ENCODE measurements at regions not wholly inside any gene's neighbourhood (a gene's known extent, or its start where the extent isn't known, plus 50 kb on each side); places are given as distances from the start of the nearest gene placed in this dataset.

- no peak overlapping the region for H3K4me3 ChIP-seq (ENCODE audit: low read depth, low read length)
- no peak for TF ChIP-seq CTCF (IDR thresholded peaks at IDR 0.05; ENCODE audit: control insufficient read depth, extremely low read depth, insufficient read depth)
- no peak for DNase-seq (ENCODE audit: low read depth)
Measured at GRCh38 chr1:90561911-90562310, 155.2 kb downstream of the BARHL2 start.

GRCh38 chr1:90561103-90561783 is 155.9 kb downstream of the BARHL2 start:
- no peak overlapping the region for H3K4me3 ChIP-seq (ENCODE audit: low read depth, low read length)
- TF ChIP-seq CTCF (IDR thresholded peaks at IDR 0.05; ENCODE audit: control insufficient read depth, extremely low read depth, insufficient read depth), result no peak
- DNase-seq (ENCODE audit: low read depth), result no peak

GRCh38 chr1:90558754-90559378 is 158.2 kb downstream of the BARHL2 start:
- H3K4me3 ChIP-seq (ENCODE audit: low read depth, low read length), result no peak overlapping the region
- DNase-seq (ENCODE audit: low read depth), result no peak
- TF ChIP-seq CTCF (IDR thresholded peaks at IDR 0.05; ENCODE audit: control insufficient read depth, extremely low read depth, insufficient read depth), result no peak

- DNase-seq (ENCODE audit: low read depth), result no peak
- no peak for TF ChIP-seq CTCF (IDR thresholded peaks at IDR 0.05; ENCODE audit: control insufficient read depth, extremely low read depth, insufficient read depth)
Measured at GRCh38 chr1:90558126-90558525, 159.0 kb downstream of the BARHL2 start.

GRCh38 chr1:90557706-90558105 is 159.4 kb downstream of the BARHL2 start:
- TF ChIP-seq CTCF (IDR thresholded peaks at IDR 0.05; ENCODE audit: control insufficient read depth, extremely low read depth, insufficient read depth), result no peak
- no peak overlapping the region for H3K4me3 ChIP-seq (ENCODE audit: low read depth, low read length)
- DNase-seq (ENCODE audit: low read depth), result no peak

More at GRCh38 chr1:90558126-90558525, 159.0 kb downstream of the BARHL2 start:
- no peak overlapping the region for H3K4me3 ChIP-seq (ENCODE audit: low read depth, low read length)

- H3K4me3 ChIP-seq (ENCODE audit: low read depth, low read length), result no peak overlapping the region
- no peak for DNase-seq (ENCODE audit: low read depth)
- TF ChIP-seq CTCF (IDR thresholded peaks at IDR 0.05; ENCODE audit: control insufficient read depth, extremely low read depth, insufficient read depth), result no peak
Measured at GRCh38 chr1:90550626-90551406, 166.3 kb downstream of the BARHL2 start.

All from LNCaP clone FGC (cell line).